T-helper 1 cell (primary cell): ENCODE measurements at regions not wholly inside any gene's neighbourhood (a gene's known extent, or its start where the extent isn't known, plus 50 kb on each side); places are given as distances from the start of the nearest gene placed in this dataset.
"Not testable (repeated sequence)": the region's sequence is repeated elsewhere in the genome, so short reads cannot be mapped to it uniquely, and the experiment has no call there.

Experiments used
- DNase-seq, 5 donors: peaks; one replicate each; pipeline ENCODE4 v3.0.0-alpha.2; 2012 to 2020

GRCh38 chr2:64745562-64745961 is 91.8 kb upstream of the SERTAD2 start:
- no peak for DNase-seq

DNA sequence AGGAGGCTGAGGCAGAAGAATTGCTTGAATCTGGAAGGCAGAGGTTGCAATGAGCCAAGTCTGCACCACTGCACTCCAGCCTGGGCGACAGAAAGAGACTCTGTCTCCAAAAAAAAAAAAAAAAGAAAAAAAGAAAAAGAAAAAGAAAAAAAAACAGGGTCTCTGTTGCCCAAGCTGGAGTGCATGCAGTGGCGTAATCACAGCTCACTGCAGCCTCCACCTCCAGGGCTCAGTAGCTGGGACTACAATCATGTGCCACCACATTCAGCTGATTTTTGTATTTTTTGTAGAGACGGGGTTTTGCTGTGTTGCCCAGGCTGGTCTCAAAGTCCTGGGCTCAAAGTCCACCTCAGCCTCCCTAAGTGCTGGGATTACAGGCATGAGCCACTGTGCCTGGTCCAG is 94.0 kb upstream of the SERTAD2 start:
- DNase-seq = not testable (repeated sequence)

DNA sequence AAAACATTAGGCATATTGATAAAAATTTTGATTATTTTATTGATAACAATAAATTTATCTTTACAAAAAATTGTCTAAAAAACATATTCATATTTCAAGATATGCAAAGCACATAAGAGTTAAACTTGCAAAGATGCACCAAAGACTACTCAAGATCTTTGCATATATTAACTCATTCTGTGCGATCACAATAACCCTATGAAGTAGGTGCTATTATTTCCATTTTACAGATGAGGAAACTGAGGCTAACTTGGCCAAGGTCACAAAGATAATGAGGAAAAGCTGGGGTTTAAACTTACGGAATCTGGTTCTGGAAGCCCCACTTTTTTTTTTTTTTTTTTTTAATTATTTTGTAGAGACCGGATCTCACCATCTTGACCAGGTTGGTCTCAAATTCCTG is 94.4 kb upstream of the SERTAD2 start:
- no peak for DNase-seq

GRCh38 chr2:64748561-64748960 is 94.8 kb upstream of the SERTAD2 start:
- peak in 1 of 5 donors; percentile 32 for DNase-seq

DNA sequence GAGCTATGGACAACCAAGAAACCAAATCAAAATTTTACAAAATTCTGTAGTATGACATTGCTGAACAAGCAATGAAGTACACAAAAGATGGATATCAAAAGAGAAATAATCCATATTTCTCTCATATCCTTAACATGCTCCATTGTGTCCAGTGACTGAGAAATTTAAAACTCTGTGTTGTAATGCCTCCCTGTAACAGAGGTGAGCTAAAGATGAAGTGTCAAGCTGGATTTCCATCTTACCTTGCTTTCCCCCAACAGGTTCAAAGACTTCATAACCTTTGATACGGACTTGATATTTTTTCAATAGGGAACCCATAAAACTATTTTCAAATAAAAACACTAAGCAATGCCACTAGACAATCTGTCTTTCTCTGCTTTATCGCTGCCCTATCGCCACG is 95.7 kb upstream of the SERTAD2 start:
- DNase-seq = no peak

DNA sequence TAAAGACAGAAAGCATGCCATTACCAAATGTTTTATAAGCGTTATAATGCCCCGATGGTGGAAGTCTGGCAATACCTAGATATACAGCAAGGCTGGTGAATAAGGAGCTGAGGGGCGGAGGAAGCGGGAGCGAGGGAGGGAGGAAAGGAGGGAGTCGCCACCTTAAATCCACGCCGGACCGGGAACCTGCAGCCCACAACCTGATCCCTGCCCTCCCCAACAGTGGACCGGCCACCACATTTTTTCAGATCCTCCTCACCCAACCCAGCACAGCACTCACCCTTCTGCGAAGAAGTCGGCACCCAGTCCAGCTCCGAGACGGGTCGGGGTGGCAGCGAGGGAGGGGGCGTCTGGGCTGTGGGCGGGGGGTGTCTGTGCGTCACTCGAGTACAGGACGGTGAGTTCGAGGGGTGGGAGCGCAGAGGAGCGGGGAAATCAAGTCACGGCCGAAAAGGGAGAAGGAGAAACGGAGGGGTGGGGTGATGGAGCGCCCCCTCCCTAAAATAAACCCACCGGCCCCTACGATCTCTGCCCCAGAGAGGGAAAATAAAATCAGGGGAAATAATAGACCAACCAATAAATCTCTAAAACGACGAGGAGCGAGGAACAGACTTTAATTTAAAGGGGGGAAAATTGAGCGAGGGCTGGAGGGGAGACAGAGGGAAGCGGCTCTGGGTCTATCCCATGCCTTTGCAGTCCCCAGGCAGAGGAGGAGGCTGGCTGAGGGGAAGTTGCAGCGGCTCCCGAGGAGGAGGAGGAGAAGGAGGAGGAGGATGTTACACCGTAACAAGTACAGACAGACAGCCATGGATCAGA is 96.5 kb upstream of the SERTAD2 start:
- DNase-seq = peak; percentile 11 to 32 (median 23)

DNA sequence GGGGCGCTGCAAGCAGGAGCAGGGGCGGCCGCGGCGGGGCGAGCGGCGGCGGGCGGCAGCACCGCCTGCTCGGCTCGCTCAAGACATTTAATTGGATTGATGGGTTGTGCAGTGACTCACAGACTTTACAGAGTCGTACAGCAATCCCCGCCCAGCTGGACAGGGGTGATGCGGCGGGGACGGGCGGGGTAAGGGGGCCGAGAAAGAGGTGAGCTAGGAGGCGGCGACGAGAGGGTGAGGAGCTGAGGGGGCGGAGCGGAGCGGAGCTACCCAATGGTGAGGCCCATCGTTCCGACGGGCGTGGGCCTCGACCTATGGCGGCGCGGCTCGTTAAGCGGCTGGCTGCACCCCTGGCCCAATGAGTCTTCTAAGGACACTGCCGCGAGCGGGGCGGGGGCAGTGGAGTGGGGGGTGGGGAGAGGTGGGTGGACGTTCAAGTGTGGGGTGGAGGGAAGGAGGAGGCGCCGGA is 97.1 kb upstream of the SERTAD2 start:
- DNase-seq = peak in 4 of 5 donors; percentile 95 to 100 (median 96)

GRCh38 chr2:64751286-64752260 is 97.9 kb upstream of the SERTAD2 start:
- DNase-seq = peak in 3 of 5 donors; percentile 15 to 96 (median 41)

- no peak for DNase-seq
Observed at GRCh38 chr2:64753399-64753798, 99.7 kb upstream of the SERTAD2 start.

- no peak for DNase-seq
Observed at GRCh38 chr2:64754570-64754969, 100.9 kb upstream of the SERTAD2 start.

DNA sequence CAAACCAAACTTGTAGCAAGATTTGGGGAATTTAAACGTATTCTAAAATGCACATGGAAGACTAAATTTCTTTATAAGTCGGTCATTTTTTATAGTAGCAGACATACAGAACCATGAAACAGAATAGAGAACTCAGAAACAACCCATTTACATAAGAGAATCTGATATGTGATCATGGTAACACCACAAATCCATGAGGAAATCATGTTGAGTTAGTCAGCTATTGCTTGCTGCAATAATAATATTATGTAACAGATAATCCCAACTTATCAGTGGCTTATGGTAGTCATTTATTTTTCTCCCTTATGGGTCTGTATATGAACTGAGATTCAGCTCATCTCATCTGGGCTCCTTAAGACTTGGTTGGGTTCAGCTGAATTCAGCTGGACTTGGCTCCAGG is 103.4 kb upstream of the SERTAD2 start:
- DNase-seq = no peak

GRCh38 chr2:64760128-64760527 is 106.4 kb upstream of the SERTAD2 start:
- DNase-seq = no peak

DNA sequence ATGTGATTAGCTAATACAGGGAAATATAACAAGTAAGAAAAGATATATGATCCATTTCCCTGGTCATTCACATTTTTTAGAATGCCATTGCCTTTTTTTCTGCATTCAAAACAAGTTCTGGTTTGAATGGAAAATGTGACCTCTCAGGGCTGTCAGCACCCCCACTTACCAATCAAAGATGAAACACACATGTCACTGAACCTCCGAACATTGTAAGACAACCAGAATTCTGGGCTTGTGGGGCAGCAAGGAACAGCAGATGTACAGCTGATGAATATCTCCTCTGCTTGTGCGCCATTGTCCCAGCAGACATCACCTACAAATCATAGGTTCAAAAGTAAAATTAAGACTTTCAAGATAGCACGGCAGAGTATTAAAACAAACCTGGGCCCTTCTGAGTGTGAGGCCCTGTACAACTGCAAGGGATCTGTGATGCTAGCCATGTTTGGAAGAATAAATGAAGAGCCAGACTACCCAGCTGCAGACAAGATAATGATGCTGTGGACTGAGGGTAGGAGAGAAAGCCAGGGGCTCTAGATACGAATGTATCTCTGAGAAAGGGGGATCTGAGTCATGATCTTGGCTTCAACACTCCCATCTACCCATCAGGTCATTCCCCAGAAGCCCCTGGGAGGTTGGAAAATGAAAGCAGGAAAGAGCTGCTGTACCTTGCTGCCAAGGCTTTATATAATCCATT is 108.7 kb upstream of the SERTAD2 start:
- DNase-seq = no peak

- no peak for DNase-seq
Observed at GRCh38 chr2:64763126-64763525, 109.4 kb upstream of the SERTAD2 start.

DNA sequence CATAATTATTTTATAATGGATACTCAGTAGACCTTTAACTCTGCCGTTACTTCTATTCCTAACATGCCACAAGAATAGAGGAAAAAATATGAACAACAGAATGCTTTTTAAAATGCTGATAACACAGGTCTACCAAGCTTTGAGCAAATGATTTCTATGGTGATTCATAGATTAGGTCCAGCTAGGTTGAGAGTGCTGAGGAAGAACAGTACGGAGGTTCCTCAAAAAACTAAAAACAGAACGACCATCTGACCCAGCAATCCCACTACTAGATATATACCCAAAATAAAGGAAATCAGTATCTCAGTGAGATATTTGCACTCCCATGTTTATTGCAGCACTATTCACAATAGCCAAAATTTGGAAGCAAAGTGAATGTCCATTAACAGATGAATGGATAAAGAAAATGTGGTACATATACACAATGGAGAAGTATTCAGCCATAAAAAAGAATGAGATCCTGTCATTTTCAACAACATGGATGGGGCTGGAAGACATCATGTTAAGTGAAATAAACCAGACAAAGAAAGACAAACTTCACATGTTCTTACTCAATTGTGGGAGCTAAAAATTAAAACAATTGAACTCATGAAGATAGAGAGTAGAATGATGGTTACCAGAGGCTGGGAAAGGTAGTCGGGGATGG is 111.6 kb upstream of the SERTAD2 start:
- DNase-seq = no peak

DNA sequence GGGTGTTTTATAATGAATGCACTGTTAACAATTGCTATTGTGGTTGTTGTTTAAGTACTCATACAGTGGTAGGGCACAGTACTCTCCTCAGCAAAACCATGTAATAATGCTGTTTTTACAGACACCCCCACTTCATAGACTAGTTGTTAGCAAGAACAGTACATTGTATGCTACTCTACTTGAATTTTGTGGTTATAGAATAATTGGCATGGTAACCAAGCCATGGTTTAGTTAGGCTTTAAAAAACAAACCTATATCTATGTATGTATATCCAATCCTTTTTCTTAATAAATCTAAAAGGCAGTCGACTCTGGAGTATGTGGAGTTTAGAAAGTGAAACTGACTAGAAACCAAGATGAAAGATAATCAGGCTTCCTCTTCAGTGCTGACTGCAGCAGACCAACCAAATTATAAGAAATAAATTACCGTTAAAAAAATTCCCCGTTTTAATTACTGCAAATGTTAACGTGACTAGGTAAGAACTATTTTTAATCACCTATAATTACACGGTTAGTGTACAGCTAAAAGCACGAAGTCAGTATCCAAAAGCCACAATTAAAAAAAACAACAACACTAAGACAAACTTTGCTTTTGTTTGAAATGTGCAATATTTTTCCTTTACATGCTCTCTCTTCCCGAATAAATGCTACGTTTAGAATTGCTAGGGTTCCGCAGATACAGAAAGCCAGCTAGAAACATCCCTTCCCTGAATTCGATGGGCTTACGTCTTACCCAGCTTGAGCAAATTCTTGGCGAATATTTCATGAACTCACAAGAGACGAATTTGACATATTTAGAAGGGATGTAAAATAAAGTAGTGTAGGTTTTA is 113.3 kb upstream of the SERTAD2 start:
- DNase-seq = peak in 1 of 5 donors; percentile 62

DNA sequence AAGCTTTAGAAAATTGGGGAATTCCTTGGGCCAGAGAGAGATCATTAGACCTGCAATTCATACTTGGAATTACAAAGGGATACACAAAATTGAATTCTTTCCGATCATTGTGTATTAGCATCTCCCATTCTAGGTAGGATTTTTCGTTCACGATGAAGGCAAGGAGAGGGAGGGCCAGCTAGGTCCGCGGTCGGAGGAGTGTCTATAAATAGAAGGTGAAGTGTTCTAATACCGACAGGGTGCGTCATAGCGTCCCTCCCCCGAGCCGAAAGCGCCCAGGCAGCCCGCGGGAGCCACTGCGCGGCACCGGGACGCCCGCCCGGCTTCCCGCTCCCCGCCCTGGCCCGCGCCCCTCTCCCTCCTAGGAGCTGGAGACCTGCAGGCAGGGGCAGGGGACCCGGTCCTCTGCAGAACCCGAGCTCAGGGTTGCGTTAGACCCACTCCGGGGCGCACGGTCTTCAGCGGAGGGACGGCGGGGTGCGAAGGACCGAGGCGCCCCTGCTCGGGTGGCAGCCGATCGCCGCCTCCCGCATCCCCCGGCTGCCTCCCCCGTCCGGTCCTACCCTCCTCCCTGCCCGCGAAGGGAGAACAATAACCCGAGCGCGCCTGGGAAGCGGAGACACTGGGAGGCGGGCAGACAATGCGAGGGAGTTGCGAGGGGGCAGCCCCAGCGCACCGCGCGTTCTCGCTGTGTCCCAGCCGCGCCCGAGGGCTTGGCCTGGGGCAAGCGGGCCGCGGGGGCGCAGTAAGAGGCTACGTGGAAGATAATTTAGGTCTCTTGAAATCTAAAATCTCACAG is 114.2 kb upstream of the SERTAD2 start:
- peak; percentile 58 to 79 (median 65) for DNase-seq

DNA sequence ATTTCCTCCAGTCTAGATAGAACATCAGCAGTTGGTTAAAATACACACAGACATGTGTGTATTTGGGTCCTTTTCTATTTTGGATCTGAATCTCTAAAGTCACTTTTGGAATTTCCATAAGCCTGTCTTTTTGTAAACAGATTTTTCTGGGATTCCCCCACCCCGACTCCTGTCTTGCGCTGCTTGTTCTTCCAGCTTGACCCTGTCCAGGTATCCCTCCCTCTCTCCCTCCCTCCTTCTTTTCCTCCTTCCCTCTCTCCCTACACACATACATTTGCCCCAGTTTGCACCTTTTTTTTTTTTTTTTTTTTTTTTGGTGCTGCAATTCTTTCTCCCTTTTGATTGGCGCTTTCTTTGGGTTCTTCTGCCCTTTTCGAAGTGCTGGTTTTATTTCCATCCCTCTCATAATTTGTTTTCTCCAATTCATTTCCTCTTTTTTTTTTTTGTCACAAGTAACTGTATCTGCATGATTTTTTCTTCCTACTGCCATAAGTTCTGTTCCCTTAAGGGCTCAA is 114.8 kb upstream of the SERTAD2 start:
- DNase-seq = no peak

GRCh38 chr2:64769392-64770044 is 115.8 kb upstream of the SERTAD2 start:
- DNase-seq = no peak
